Neural crest cell (in vitro differentiated cells): ENCODE measurements at regions not wholly inside any gene's neighbourhood (a gene's known extent, or its start where the extent isn't known, plus 50 kb on each side); places are given as distances from the start of the nearest gene placed in this dataset.
"Not testable (repeated sequence)": the region's sequence is repeated elsewhere in the genome, so short reads cannot be mapped to it uniquely, and the experiment has no call there.

Experiments used
- DNase-seq: peaks from one replicate; pipeline ENCODE4 v3.0.0; 2021; ENCODE audit warnings: low read depth, mixed read lengths, low spot score
- H3K27ac Mint-ChIP-seq: one replicate; pipeline ENCODE4 v1.8.0; 2021; ENCODE audit warnings: mild to moderate bottlenecking, mixed read lengths; ENCODE audit not compliant: unreplicated experiment
- H3K27me3 Mint-ChIP-seq: 2 replicates; pipeline ENCODE4 v1.8.0; 2021; ENCODE audit warnings: low read depth, mild to moderate bottlenecking, mixed read lengths
- H3K36me3 Mint-ChIP-seq: 2 replicates; pipeline ENCODE4 v1.8.0; 2021; ENCODE audit warnings: low read depth, mild to moderate bottlenecking, mixed read lengths
- H3K4me1 Mint-ChIP-seq: 2 replicates; pipeline ENCODE4 v1.8.0; 2021; ENCODE audit warnings: mixed read lengths
- H3K4me3 Mint-ChIP-seq: one replicate; pipeline ENCODE4 v1.8.0; 2021; ENCODE audit warnings: mild to moderate bottlenecking, mixed read lengths
- H3K9me3 Mint-ChIP-seq: 2 replicates; pipeline ENCODE4 v1.8.0; 2021; ENCODE audit warnings: mixed read lengths
- TF ChIP-seq, protein P1 (sequence below): fragments of 200-600 bp; sonication (generic); conservative IDR thresholded peaks from 2 replicates; pipeline ENCODE4 v1.5.0; 2021; ENCODE audit warnings: antibody characterized with exemption, mild to moderate bottlenecking

DNA sequence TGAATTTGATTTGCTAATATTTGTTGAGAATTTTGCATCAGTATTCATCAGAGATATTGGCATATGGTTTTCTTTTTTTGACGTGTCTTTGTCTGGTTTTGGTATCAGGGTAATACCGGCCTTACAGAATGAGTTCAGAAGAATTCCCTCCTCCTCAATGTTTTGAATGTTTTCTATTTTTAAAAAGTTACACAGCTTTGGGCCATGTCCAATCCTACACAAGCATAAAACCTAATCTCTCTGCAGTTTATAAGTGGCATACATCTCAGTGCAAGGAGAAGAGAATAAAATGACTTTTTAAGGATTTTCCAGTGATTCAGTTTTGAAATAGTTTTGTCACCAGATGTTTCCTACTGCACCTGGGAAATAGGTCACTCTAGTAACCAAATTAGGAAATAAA lies 185.5 kb downstream of the COL12A1 start:
- DNase-seq, result no peak
- Mint-ChIP-seq H3K36me3 (no peaks in the 10 kb centered on the region), H3K4me1 (no peaks in the 10 kb centered on the region), H3K27ac (no peak overlapping the region), H3K27me3 (no peaks in the 10 kb centered on the region), H3K9me3 (peaks cover 3% of the 10 kb centered on the region), H3K4me3 (no peak overlapping the region)
- TF ChIP-seq, protein P1, sequence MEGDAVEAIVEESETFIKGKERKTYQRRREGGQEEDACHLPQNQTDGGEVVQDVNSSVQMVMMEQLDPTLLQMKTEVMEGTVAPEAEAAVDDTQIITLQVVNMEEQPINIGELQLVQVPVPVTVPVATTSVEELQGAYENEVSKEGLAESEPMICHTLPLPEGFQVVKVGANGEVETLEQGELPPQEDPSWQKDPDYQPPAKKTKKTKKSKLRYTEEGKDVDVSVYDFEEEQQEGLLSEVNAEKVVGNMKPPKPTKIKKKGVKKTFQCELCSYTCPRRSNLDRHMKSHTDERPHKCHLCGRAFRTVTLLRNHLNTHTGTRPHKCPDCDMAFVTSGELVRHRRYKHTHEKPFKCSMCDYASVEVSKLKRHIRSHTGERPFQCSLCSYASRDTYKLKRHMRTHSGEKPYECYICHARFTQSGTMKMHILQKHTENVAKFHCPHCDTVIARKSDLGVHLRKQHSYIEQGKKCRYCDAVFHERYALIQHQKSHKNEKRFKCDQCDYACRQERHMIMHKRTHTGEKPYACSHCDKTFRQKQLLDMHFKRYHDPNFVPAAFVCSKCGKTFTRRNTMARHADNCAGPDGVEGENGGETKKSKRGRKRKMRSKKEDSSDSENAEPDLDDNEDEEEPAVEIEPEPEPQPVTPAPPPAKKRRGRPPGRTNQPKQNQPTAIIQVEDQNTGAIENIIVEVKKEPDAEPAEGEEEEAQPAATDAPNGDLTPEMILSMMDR, result no peak

DNA sequence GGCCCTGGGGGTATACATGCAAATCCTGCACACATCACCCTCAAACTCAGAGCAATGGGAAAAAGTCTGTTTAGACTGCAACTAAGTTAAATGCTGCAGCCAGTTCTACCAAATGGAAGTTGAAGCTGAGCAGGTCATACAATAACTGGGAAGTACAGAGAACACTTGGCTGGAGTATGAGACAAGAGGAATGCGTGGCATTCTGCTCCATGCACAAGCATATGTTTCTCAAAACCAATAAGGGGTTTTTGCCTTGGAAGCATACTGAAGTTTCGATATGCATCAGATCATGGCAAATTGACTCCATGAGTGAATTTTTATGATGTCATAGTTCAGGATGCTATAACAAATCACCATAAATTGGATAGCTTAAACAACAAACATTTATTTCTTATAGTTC lies 193.8 kb downstream of the COL12A1 start:
- Mint-ChIP-seq H3K27ac (no peak overlapping the region), H3K36me3 (no peaks in the 10 kb centered on the region), H3K4me3 (no peak overlapping the region), H3K9me3 (no peaks in the 10 kb centered on the region), H3K4me1 (no peaks in the 10 kb centered on the region), H3K27me3 (no peaks in the 10 kb centered on the region)
- TF ChIP-seq, protein P1, result no peak
- DNase-seq, result no peak

DNA sequence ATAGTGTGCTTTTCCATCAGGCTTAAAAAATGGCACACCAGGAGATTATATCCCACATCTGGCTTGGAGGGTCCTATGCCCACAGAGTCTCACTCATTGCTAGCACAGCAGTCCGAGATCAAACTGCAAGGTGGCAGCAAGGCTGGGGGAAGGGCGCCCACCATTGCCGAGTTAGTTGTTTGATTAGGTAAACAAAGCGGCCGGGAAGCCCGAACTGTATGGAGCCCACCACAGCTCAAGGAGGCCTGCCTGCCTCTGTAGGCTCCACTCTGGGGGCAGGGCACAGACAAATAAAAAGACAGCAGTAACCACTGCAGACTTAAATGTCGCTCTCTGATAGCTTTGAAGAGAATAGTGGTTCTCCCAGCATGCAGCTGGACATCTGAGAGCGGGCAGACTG lies 201.9 kb downstream of the COL12A1 start:
- not testable (repeated sequence) for H3K27ac Mint-ChIP-seq, H3K4me3 Mint-ChIP-seq, DNase-seq, H3K27me3 Mint-ChIP-seq, H3K36me3 Mint-ChIP-seq, H3K4me1 Mint-ChIP-seq, H3K9me3 Mint-ChIP-seq

DNA sequence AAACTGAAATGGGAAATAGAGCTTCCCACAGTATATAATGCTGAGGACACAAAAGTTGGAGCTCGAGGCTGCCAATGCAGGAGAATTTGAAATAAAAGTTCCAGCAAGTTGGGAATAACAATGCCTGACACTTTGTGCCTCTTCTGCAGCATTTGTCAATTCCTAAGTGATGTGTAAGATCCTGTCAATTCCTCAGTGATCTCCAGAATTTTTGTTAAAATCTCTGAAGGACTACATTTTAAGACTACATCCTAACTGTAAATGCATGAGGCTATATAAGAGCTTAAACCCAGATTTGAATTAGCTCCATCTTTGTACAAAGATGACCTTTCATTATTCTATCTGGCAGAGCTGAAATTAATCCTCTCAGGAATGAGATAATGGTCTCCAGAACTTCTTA lies 208.2 kb downstream of the COL12A1 start:
- Mint-ChIP-seq H3K4me3 (no peak overlapping the region), H3K36me3 (no peaks in the 10 kb centered on the region), H3K27ac (no peak overlapping the region), H3K4me1 (no peaks in the 10 kb centered on the region), H3K27me3 (no peaks in the 10 kb centered on the region), H3K9me3 (no peaks in the 10 kb centered on the region)
- no peak for DNase-seq
- TF ChIP-seq, protein P1, result no peak

DNA sequence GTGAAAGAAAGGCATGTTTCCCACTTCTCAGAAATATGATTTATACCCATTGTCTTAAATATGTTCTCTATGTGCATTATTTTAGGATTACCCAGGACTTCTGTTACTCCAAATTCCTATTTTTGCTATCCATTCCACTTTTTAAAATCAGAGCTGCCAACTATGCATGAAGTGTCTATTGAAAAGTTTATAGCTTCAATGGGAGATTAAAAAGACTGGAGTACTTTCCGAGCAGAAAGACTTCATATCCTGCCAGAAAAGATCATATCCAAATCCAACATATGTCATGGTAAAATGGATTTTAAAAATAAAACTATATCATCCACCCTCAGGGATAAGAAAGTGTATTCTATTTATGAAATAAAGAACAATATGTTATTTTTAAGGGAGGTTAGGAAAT lies 212.7 kb downstream of the COL12A1 start:
- no peaks in the 10 kb centered on the region for H3K36me3 Mint-ChIP-seq
- H3K4me1 Mint-ChIP-seq, result no peaks in the 10 kb centered on the region
- H3K27me3 Mint-ChIP-seq, result no peaks in the 10 kb centered on the region
- H3K27ac Mint-ChIP-seq, result no peak overlapping the region
- H3K9me3 Mint-ChIP-seq, result no peaks in the 10 kb centered on the region
- no peak overlapping the region for H3K4me3 Mint-ChIP-seq
- TF ChIP-seq, protein P1, result no peak
- DNase-seq, result no peak

DNA sequence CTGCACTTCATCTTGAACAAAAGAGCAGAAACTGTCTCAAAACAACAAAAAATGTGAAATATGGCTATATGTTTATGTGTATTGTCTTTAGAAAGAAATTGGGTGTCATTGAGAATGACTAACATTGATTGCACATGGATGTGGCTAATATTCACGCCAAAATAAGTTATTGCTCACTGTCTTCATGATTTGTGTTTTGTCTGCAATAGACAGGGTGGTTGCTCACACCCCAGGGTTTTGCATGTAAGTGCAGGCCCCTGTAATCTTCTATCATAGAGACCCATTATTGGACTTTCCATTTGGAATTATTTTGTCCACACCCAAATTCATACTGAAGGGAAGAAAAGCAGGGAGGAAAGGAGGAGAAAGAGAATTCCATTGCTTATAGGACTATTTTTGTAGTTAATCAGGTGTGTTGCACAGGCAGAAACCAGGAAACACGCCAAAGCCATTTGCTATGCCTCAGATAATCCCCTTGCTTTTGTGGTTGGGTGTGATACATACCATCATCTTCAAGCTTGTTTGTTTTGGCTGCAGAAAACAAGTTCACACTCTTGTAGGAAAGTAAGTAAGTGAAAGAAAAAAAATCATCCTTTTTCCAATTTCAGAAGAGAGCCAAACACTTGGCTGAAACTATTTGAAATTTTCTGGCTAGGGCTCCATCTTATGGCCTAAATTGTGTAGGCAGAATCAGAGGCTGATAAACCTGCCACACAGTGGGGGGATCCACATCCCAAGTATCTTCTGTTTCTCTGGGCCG lies 214.1 kb downstream of the COL12A1 start:
- Mint-ChIP-seq H3K27me3 (no peaks in the 10 kb centered on the region), H3K9me3 (no peaks in the 10 kb centered on the region), H3K36me3 (no peaks in the 10 kb centered on the region), H3K4me1 (no peaks in the 10 kb centered on the region), H3K27ac (no peak overlapping the region), H3K4me3 (no peak overlapping the region)
- no peak for DNase-seq
- TF ChIP-seq, protein P1, result no peak
